ENCODE measurements at regions not wholly inside any gene's neighbourhood (a gene's known extent, or its start where the extent isn't known, plus 50 kb on each side); places are given as distances from the start of the nearest gene placed in this dataset.

- H3K36me3 ChIP-seq: no peaks in the 10 kb centered on the region
- H3K27ac ChIP-seq: no peak overlapping the region
- TF ChIP-seq CTCF (IDR thresholded peaks at IDR 0.05; ENCODE audit: low read depth, low read length): no peak
- H3K4me1 ChIP-seq (ENCODE audit: low read depth): no peaks in the 10 kb centered on the region
- no peak overlapping the region for H3K4me3 ChIP-seq
- no peaks in the 10 kb centered on the region for H3K9me3 ChIP-seq (ENCODE audit: low read depth)
- no peaks in the 10 kb centered on the region for H3K27me3 ChIP-seq
- no peak for DNase-seq (ENCODE audit: low read depth in 1 of 2, low spot score in 1 of 2)
These were observed 50.2 kb upstream of the GABRE start for GRCh38 chrX:152024710-152025109.

All from cardiac muscle cell (in vitro differentiated cells and primary cell).